HL-60 (cell line): ENCODE measurements at regions not wholly inside any gene's neighbourhood (a gene's known extent, or its start where the extent isn't known, plus 50 kb on each side); places are given as distances from the start of the nearest gene placed in this dataset.
"Not testable (repeated sequence)": the region's sequence is repeated elsewhere in the genome, so short reads cannot be mapped to it uniquely, and the experiment has no call there.

Source experiments
- GABPA ChIP-seq: IDR thresholded peaks from 2 replicates; pipeline ENCODE4 v1.6.1; 2012; ENCODE audit warnings: low read depth
- POLR2AphosphoS5 ChIP-seq: IDR thresholded peaks from 2 replicates; pipeline ENCODE4 v1.6.1; 2012; ENCODE audit warnings: low read depth
- TF ChIP-seq, protein P1 (sequence below): IDR thresholded peaks from one replicate; pipeline ENCODE4 v1.5.1; 2011; ENCODE audit warnings: low read length, control low read depth, inconsistent platforms; ENCODE audit not compliant: insufficient read depth

DNA sequence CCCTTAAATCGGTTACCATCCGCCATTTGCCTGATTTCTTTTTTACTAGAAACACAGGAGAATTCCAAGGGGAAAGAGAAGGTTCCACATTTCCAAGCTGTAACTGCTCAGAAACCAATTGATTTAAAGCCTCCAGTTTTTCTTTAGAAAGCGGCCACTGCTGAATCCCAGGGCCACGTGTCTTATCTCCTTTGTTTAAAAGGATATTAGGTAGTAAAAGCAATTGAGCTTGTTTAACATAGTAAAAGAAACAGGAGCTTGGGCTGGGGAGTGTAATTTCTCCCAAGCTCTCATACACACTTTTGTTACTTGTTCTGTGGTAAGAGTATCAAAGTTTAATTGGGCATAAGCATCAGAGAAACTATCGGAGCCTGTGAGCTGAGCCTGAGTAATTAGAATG, 180.0 kb downstream of the OTOP1 start:
- TF ChIP-seq, protein P1, sequence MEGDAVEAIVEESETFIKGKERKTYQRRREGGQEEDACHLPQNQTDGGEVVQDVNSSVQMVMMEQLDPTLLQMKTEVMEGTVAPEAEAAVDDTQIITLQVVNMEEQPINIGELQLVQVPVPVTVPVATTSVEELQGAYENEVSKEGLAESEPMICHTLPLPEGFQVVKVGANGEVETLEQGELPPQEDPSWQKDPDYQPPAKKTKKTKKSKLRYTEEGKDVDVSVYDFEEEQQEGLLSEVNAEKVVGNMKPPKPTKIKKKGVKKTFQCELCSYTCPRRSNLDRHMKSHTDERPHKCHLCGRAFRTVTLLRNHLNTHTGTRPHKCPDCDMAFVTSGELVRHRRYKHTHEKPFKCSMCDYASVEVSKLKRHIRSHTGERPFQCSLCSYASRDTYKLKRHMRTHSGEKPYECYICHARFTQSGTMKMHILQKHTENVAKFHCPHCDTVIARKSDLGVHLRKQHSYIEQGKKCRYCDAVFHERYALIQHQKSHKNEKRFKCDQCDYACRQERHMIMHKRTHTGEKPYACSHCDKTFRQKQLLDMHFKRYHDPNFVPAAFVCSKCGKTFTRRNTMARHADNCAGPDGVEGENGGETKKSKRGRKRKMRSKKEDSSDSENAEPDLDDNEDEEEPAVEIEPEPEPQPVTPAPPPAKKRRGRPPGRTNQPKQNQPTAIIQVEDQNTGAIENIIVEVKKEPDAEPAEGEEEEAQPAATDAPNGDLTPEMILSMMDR: not testable (repeated sequence)
- not testable (repeated sequence) for TF ChIP-seq GABPA, POLR2AphosphoS5
